ENCODE measurements at regions not wholly inside any gene's neighbourhood (a gene's known extent, or its start where the extent isn't known, plus 50 kb on each side); places are given as distances from the start of the nearest gene placed in this dataset.

DNA sequence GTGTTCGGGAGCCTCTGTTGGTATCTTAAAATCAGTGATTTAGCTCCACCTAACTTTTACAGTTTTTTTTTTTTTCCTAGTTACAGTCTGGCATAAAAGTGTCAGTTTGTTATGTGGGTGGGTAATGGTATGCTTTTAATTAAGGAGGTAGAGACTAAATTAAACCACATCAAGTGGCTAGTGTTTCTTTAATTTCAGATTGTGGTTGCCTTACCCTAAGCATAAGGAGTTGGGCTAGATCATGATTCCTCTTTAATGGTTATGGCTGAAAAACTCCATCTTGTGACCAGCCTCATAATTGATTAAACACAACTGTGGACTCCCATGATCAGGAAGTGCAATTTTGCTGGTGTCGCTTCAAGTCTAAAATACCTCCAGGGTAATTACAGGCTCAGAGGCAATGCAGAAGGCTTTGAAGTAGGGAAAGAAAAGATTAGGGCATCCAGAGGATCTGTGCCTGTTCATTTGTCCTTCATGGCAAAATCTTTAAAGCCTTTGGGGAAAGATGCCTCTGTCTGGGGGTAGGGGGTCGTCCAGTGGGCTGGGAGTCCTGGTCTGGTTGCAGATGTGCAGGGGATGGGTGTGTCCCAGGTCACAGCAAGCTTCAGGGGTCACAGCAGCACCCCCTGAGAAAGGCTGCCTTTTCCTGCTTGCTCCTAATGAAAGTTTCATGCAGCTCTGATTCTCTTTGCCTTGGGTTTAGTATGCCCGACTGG, 579.2 kb downstream of the BCL11A start:
- H3K9me3 Mint-ChIP-seq, result no peaks in the 10 kb centered on the region
- no peaks in the 10 kb centered on the region for H3K4me1 Mint-ChIP-seq (ENCODE audit: low read depth)
- H3K27me3 Mint-ChIP-seq (ENCODE audit: low read depth), result no peaks in the 10 kb centered on the region
- no peak overlapping the region for H3K27ac Mint-ChIP-seq
- no peak overlapping the region for H3K4me3 Mint-ChIP-seq
- H3K36me3 Mint-ChIP-seq (ENCODE audit: low read depth), result no peaks in the 10 kb centered on the region

DNA sequence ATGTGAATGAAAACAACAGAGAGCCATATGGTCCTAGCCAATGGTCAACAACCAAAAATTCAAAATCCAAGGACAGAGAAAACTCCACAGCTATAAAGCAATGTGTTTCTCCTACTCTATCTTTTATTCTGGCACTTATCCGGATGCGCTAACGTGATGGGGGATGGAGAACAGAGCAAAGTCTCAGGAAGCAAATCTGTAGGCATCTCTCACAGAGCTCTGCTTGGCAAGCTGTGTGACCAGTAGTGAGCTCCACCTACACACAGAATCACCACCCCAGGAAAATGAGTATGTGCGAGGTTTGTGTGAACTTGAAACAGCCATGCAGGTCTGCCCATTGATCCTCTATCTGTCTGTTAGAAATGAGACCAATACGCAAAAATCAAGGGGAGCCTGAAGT, 584.3 kb downstream of the BCL11A start:
- no peaks in the 10 kb centered on the region for H3K36me3 Mint-ChIP-seq (ENCODE audit: low read depth)
- no peaks in the 10 kb centered on the region for H3K9me3 Mint-ChIP-seq
- no peaks in the 10 kb centered on the region for H3K27me3 Mint-ChIP-seq (ENCODE audit: low read depth)
- no peak overlapping the region for H3K4me3 Mint-ChIP-seq
- no peak overlapping the region for H3K27ac Mint-ChIP-seq
- H3K4me1 Mint-ChIP-seq (ENCODE audit: low read depth), result no peaks in the 10 kb centered on the region

DNA sequence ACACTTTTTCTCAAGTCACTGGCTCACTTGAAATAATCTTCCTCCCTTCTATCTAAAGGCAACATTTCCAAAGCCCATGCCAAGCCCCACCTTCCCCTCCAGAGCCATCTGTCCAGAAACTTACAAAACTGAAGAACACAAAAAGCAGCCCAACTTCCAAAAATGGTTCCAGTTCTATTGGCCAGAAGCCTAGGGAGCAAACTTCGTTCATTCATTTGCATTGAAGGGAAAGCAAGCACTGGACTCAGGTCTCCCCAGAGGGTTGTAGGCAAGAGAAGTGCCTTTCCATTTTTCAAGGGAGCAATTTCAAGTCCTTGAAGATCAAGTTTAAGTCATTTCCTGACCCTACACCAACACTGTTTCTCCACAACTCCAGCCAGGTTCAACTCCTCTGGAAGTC, 585.0 kb downstream of the BCL11A start:
- H3K4me3 Mint-ChIP-seq, result no peak overlapping the region
- H3K4me1 Mint-ChIP-seq (ENCODE audit: low read depth), result no peaks in the 10 kb centered on the region
- no peak overlapping the region for H3K27ac Mint-ChIP-seq
- H3K9me3 Mint-ChIP-seq, result no peaks in the 10 kb centered on the region
- H3K27me3 Mint-ChIP-seq (ENCODE audit: low read depth), result no peaks in the 10 kb centered on the region
- no peaks in the 10 kb centered on the region for H3K36me3 Mint-ChIP-seq (ENCODE audit: low read depth)

DNA sequence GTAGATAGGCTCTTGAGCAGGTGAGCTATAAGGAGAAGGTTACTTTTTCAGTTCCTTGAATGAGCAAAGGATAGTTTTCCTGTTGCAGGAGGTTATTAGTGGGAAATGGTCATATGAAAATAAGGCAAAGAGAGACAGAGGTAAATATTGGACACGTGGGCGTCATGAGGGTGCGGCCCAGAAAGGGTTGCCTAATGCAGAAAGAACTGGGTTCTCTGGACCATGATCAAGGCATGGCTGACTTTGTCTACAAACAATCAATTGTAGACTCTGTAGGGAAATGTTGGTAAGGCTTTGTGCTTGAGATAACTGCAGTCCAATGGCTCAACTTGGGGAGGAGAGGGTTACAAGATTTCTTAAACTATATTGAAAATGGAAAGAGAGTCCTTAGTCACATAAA, 585.8 kb downstream of the BCL11A start:
- no peaks in the 10 kb centered on the region for H3K36me3 Mint-ChIP-seq (ENCODE audit: low read depth)
- no peaks in the 10 kb centered on the region for H3K9me3 Mint-ChIP-seq
- H3K4me1 Mint-ChIP-seq (ENCODE audit: low read depth), result no peaks in the 10 kb centered on the region
- H3K27ac Mint-ChIP-seq, result no peak overlapping the region
- no peak overlapping the region for H3K4me3 Mint-ChIP-seq
- no peaks in the 10 kb centered on the region for H3K27me3 Mint-ChIP-seq (ENCODE audit: low read depth)

DNA sequence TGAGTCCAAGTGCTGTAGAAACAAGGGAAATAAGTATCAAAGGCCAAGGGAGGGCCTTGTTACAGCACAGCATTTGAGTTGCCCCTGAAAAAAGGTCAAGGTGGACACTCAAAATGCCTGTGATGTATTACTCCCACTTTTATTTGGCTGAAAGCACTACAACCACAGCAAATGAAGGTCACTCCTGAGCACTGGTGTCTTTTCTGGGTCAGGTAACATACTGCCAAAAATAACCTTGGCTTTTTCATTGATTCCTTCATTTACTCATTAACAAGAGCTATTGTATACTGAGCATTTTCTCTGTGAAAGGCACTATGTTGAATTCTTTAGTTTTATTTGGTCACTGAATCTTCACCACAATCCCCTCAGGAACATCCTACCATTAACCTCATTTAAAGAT, 590.3 kb downstream of the BCL11A start:
- H3K4me1 Mint-ChIP-seq (ENCODE audit: low read depth), result no peaks in the 10 kb centered on the region
- H3K9me3 Mint-ChIP-seq, result no peaks in the 10 kb centered on the region
- H3K4me3 Mint-ChIP-seq, result no peak overlapping the region
- no peaks in the 10 kb centered on the region for H3K36me3 Mint-ChIP-seq (ENCODE audit: low read depth)
- H3K27me3 Mint-ChIP-seq (ENCODE audit: low read depth), result no peaks in the 10 kb centered on the region
- H3K27ac Mint-ChIP-seq, result no peak overlapping the region

DNA sequence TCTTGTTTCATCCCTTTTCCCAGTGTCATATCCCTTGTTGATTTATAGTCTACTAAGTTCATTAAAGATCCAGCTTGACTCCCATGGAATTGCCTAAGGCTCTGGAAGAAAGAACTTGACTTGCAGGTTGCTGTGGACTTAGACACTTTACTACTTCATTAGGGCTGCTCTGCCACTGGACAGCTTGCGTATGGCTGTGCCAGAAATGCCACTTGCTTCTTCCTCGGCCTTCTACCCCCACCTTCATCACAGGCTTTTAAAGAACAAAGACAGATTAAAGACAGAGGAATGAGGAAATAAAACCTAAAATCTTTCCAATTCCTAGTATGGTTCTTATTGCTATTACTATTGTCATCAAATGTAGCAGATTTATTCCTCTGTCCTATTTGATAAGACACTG, 591.7 kb downstream of the BCL11A start:
- Mint-ChIP-seq H3K27ac (no peak overlapping the region), H3K36me3 (ENCODE audit: low read depth) (no peaks in the 10 kb centered on the region), H3K4me3 (no peak overlapping the region), H3K4me1 (ENCODE audit: low read depth) (no peaks in the 10 kb centered on the region), H3K27me3 (ENCODE audit: low read depth) (no peaks in the 10 kb centered on the region), H3K9me3 (no peaks in the 10 kb centered on the region)

DNA sequence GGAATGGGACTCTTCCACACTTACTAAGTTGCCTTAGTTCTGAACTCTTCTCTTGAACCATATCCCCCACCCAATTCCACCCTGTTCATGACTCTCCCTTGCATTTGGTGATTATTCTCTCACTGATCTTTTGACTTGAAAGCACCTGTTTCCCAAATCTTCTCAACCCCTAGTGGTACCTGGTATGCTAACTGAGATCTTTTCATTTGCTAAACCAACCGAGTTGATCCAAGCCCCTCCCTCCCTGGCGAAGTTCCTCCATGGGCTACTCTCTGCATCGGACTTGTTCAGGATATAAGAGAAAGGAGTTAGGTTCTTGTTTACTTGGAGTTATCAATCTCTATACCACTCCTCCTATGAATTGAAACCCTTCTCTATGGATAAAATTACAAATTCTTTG, 593.5 kb downstream of the BCL11A start:
- no peak overlapping the region for H3K27ac Mint-ChIP-seq
- H3K4me1 Mint-ChIP-seq (ENCODE audit: low read depth), result no peaks in the 10 kb centered on the region
- no peak overlapping the region for H3K4me3 Mint-ChIP-seq

DNA sequence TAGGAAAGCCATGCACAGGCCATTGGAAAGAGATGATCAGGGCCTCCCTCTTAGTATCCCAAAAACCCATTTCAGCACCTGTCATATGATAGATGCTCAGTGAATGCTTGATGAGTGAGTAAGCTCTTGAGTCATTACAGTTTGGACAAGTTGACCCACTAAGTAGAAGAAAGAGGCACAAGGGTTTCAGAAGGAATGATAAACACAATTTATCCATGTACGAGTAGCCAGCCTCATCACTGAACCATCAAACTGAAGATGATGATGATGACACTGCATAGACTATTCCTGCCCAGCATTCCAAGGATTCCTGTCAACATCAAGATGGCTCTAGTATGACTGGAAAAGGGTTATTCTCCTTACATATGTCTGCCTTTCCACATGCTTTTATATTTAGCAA, 596.0 kb downstream of the BCL11A start:
- Mint-ChIP-seq H3K27me3 (ENCODE audit: low read depth) (no peaks in the 10 kb centered on the region), H3K36me3 (ENCODE audit: low read depth) (no peaks in the 10 kb centered on the region), H3K9me3 (no peaks in the 10 kb centered on the region), H3K27ac (no peak overlapping the region), H3K4me1 (ENCODE audit: low read depth) (no peaks in the 10 kb centered on the region), H3K4me3 (no peak overlapping the region)

More for the DNA sequence above, 593.5 kb downstream of the BCL11A start:
- Mint-ChIP-seq H3K27me3 (ENCODE audit: low read depth) (no peaks in the 10 kb centered on the region), H3K9me3 (no peaks in the 10 kb centered on the region), H3K36me3 (ENCODE audit: low read depth) (no peaks in the 10 kb centered on the region)

DNA sequence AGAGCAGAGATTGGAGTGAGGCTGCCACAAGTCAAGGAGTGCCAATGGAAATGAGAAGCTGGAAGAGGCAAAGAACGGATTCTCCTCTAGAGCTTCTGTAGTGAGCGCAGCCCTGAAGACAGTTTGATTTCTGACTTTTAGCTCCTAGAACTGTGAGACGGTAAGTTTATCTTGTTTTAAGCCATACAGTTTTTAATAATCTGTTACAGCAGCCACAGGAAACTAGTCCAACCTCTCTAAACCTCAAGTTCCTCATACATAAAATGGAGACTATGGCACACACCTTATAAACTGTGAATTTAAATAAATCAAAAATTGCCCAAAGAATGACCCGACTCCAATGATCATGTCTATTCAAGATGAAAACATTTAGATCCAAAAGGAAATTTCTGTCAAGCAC, 596.5 kb downstream of the BCL11A start:
- no peaks in the 10 kb centered on the region for H3K9me3 Mint-ChIP-seq
- H3K4me1 Mint-ChIP-seq (ENCODE audit: low read depth), result no peaks in the 10 kb centered on the region
- H3K27ac Mint-ChIP-seq, result no peak overlapping the region
- H3K4me3 Mint-ChIP-seq, result no peak overlapping the region
- H3K27me3 Mint-ChIP-seq (ENCODE audit: low read depth), result no peaks in the 10 kb centered on the region
- H3K36me3 Mint-ChIP-seq (ENCODE audit: low read depth), result no peaks in the 10 kb centered on the region

DNA sequence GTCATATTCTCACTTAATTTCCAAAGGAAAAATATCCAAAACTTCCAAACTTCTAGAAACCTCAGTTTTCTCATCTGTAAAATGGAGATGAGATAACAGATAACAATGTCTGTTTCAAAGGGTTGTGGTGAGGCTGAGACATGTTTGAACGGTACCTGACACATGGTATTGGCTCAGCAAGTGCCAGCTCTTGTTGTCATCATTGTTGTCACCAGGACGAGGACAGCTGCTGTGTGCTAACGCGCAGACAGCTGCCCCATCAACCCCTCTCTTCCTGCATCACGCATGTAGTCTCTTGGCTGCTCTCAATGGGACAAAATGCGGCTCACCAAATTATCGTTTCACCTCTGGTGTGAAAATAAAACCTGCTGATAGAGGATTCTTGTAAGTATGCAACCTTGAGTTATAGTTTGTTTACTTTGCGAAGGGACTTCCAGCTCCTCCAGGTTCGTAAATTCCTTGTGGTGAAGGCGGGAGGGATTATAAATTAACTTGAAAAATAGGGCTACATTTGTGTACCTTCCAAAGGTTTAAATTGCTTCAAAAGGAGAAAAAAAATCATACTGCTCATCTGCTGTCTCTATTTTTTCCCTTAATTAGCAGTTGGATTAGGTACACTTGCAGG, 605.4 kb downstream of the BCL11A start:
- H3K27me3 Mint-ChIP-seq (ENCODE audit: low read depth), result no peaks in the 10 kb centered on the region
- no peak overlapping the region for H3K4me3 Mint-ChIP-seq
- H3K27ac Mint-ChIP-seq, result no peak overlapping the region
- H3K4me1 Mint-ChIP-seq (ENCODE audit: low read depth), result no peaks in the 10 kb centered on the region
- no peaks in the 10 kb centered on the region for H3K9me3 Mint-ChIP-seq
- H3K36me3 Mint-ChIP-seq (ENCODE audit: low read depth), result no peaks in the 10 kb centered on the region

DNA sequence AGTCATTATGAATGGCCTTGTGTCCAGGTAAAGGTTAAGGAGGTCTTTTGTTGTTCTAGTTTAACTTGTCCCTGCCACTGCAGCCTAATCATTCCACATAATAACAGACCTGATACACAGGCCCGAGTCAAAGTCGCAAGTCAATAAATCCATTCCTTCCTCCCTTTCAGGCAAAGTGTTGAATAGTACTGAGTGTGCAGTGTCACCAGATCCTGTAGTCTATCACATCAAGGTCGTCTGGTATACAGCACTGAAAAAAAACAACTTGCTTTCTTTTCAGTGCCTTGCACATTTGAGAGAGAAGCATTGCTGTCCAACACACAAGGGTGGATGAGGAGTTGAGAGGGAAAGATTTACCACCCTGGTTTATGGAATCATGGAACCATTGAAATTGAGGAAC, 606.2 kb downstream of the BCL11A start:
- Mint-ChIP-seq H3K27me3 (ENCODE audit: low read depth) (no peaks in the 10 kb centered on the region), H3K27ac (no peak overlapping the region), H3K4me3 (no peak overlapping the region)

DNA sequence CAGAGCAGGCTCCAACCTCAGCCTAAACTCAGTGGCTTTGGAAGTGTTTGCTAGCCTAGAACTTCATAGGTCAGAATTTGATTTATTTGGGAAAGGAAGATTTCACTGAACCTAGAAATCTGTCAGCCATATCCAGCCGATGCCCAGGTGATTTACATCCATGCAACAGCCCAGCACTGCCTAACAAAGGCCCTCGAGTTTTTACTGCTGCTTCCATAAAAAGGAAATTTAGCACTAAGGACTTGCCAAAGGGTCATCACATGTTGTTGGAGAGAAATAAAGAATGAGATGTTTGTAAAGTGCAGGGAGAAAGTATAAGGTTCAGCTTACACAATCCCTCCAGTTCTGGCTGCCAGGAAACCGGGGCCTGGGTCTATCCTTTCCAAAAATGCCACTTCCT, 614.2 kb downstream of the BCL11A start:
- H3K4me3 Mint-ChIP-seq, result no peak overlapping the region
- no peaks in the 10 kb centered on the region for H3K27me3 Mint-ChIP-seq (ENCODE audit: low read depth)
- H3K27ac Mint-ChIP-seq, result no peak overlapping the region
- H3K4me1 Mint-ChIP-seq (ENCODE audit: low read depth), result no peaks in the 10 kb centered on the region
- H3K36me3 Mint-ChIP-seq (ENCODE audit: low read depth), result no peaks in the 10 kb centered on the region
- no peaks in the 10 kb centered on the region for H3K9me3 Mint-ChIP-seq

More for the DNA sequence above, 606.2 kb downstream of the BCL11A start:
- Mint-ChIP-seq H3K9me3 (no peaks in the 10 kb centered on the region), H3K4me1 (ENCODE audit: low read depth) (no peaks in the 10 kb centered on the region), H3K36me3 (ENCODE audit: low read depth) (no peaks in the 10 kb centered on the region)

DNA sequence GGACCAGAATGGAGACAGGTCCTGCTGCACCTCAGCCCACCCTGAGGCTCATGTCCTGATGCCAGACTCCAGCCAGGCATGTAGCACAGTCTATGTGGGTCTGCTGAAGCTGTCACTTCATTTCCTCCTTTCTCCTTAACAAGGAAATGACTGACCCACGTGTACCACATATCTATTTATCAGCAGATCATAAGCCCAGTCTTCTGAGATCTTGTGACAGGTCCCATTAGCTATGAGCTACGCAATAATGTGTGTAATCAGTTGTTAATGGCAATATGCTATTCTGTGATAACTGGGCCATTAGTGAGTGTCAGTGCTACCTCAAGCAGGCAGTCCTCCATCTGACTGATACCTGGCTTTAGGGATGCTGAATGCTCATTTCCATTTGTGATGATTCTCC, 615.3 kb downstream of the BCL11A start:
- Mint-ChIP-seq H3K4me3 (no peak overlapping the region), H3K27ac (no peak overlapping the region), H3K9me3 (no peaks in the 10 kb centered on the region), H3K27me3 (ENCODE audit: low read depth) (no peaks in the 10 kb centered on the region), H3K4me1 (ENCODE audit: low read depth) (no peaks in the 10 kb centered on the region), H3K36me3 (ENCODE audit: low read depth) (no peaks in the 10 kb centered on the region)

DNA sequence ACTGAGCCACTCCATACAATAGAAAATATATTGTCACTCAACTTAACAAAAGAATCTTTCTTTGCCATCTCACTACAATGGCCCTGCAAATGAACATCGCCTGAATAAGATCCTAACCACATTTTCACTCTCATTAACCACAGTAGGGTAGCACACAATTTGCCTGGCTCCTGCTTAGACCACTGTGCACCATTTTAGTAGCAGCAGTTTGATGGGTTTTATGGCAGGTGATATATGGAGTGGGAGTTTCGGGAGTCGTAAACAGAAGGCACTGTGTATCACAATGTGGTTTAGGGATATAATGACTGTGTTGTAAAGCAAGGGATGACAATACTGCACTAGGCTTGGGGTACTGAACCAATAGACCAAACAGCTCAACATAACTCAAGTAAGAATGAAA, 617.4 kb downstream of the BCL11A start:
- H3K27ac Mint-ChIP-seq, result no peak overlapping the region
- H3K27me3 Mint-ChIP-seq (ENCODE audit: low read depth), result no peaks in the 10 kb centered on the region
- no peak overlapping the region for H3K4me3 Mint-ChIP-seq
- H3K4me1 Mint-ChIP-seq (ENCODE audit: low read depth), result no peaks in the 10 kb centered on the region
- H3K9me3 Mint-ChIP-seq, result no peaks in the 10 kb centered on the region
- H3K36me3 Mint-ChIP-seq (ENCODE audit: low read depth), result no peaks in the 10 kb centered on the region

DNA sequence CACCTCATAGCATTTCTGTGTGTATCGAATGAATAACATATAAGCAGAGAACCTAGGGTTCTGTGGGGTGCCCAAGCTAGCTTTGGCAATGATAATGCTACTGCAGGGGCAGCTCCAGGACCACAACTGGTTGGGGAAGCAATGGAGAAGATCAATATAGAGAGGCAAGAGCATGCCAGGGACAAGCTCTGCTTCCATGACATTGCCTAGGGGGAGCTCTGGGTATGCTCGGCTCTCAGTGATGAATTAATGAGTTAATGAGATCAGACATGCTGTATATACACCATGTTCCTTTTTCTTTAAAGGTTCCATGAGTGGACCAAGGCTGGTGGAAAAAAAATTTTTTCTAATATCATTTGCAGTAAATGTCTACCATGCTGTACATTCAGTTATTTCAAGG, 618.4 kb downstream of the BCL11A start:
- Mint-ChIP-seq H3K27ac (no peak overlapping the region), H3K27me3 (ENCODE audit: low read depth) (no peaks in the 10 kb centered on the region), H3K4me1 (ENCODE audit: low read depth) (no peaks in the 10 kb centered on the region), H3K4me3 (no peak overlapping the region), H3K36me3 (ENCODE audit: low read depth) (no peaks in the 10 kb centered on the region), H3K9me3 (no peaks in the 10 kb centered on the region)

Data from T-helper 1 cell treated with Interleukin-12 subunit alpha and Interleukin-12 subunit beta and Interleukin-4 antibody, amounts not matched to agents 30 μg/mL and 1 μg/mL, for 36 hours (primary cell).